Fibroblast of the aortic adventitia (primary cell): ENCODE measurements at regions not wholly inside any gene's neighbourhood (a gene's known extent, or its start where the extent isn't known, plus 50 kb on each side); places are given as distances from the start of the nearest gene placed in this dataset.

Experiments used
- DNase-seq: peaks from one replicate; pipeline ENCODE4 v3.0.0-alpha.2; 2010; ENCODE audit warnings: low read depth
- H3K4me3 ChIP-seq: 2 replicates; pipeline ENCODE4 v1.5.1; 2011; ENCODE audit warnings: low read depth, mild to moderate bottlenecking, control low read depth, low read length, moderate library complexity
- TF ChIP-seq, protein P1 (sequence below): IDR thresholded peaks from 2 replicates; pipeline ENCODE4 v1.5.1; 2011; ENCODE audit warnings: mild to moderate bottlenecking, low read length, control low read depth, inconsistent platforms; ENCODE audit not compliant: insufficient read depth

DNA sequence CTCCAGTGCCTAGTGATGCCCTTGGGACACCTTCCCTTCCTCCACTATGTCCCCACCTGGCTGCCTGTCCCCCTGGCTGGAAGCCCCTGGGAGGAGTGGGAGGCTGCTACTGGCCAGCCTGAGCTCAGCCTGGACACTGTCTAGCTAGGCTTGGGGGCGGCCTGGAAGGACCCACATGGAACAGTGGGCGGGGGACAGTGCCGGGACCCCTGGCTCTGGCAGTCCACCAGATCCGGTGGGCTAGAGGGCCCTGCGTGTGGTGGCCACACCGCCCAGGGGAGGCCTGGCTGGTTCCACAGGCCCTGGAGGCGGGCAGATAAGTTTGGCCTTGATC, 388.0 kb upstream of the TNRC6C start:
- H3K4me3 ChIP-seq, result no peak overlapping the region
- TF ChIP-seq, protein P1, sequence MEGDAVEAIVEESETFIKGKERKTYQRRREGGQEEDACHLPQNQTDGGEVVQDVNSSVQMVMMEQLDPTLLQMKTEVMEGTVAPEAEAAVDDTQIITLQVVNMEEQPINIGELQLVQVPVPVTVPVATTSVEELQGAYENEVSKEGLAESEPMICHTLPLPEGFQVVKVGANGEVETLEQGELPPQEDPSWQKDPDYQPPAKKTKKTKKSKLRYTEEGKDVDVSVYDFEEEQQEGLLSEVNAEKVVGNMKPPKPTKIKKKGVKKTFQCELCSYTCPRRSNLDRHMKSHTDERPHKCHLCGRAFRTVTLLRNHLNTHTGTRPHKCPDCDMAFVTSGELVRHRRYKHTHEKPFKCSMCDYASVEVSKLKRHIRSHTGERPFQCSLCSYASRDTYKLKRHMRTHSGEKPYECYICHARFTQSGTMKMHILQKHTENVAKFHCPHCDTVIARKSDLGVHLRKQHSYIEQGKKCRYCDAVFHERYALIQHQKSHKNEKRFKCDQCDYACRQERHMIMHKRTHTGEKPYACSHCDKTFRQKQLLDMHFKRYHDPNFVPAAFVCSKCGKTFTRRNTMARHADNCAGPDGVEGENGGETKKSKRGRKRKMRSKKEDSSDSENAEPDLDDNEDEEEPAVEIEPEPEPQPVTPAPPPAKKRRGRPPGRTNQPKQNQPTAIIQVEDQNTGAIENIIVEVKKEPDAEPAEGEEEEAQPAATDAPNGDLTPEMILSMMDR, result no peak
- DNase-seq, result no peak

DNA sequence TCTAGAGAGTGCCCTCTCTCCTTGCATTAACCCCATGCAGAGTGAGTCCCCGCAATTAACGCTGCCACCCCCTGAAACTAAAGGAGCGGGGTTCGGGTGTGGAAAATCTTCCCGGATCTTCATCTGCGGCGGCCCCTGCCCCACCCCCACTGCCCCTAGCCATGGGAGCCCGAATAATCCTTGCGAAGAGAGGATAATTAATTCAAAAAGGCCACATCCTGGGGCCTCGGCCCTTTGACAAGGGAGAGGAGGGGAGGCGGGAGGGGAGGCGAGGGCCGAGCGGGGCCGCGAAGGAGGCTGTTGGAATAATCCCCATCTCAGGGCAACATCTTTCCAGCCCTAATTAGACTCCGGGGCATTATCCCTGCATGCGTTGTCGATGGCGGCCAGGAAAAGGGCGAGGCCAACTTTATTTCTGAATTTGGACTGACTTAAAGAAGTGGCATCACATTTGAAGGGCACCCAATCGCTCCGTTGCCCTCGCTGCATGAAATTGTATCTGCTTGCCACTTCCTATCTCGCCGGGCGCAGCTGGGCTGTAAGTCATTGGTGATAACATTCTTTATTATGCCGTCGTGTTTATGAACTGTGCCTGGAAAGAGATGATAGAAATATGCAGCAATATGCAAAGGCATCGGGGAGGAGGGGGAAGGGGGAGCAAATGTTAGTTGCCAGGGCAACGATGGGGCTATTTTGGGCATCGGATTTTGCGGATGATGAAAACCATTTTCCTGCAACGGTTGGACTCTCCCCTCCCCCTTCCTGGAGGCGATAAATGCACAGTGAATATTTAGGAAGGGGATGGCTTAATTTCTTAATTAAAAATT, 387.1 kb upstream of the TNRC6C start:
- peak; percentile 48 for DNase-seq
- peak overlapping the region; percentile 25 for H3K4me3 ChIP-seq
- TF ChIP-seq, protein P1, result no peak

DNA sequence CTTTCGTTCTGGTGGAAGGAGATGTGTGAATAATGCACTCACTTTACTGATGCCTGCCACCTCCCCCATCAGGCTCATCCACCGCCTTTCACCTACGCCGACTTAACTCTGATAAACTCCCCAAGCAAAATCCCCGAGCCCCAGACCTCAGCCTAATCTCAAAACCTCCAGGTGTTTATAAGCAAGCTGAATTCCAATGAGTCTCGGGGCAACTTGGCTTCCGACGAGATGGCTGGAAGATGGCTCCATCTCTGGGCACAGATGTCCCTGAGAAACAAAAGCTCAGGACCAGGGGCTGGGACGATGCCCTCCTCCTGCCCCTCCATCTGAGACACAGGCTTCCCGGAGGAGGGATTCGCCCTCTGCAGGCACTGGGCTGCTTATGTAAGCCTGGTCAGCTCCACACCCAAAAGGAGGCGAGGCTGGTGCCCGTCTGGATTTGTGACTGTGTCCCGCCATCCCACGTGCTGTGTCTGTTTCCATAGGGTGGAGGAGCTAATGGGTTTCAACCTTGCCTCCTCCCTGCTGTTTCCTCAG, 386.4 kb upstream of the TNRC6C start:
- TF ChIP-seq, protein P1, result no peak
- H3K4me3 ChIP-seq, result no peak overlapping the region
- DNase-seq, result no peak

DNA sequence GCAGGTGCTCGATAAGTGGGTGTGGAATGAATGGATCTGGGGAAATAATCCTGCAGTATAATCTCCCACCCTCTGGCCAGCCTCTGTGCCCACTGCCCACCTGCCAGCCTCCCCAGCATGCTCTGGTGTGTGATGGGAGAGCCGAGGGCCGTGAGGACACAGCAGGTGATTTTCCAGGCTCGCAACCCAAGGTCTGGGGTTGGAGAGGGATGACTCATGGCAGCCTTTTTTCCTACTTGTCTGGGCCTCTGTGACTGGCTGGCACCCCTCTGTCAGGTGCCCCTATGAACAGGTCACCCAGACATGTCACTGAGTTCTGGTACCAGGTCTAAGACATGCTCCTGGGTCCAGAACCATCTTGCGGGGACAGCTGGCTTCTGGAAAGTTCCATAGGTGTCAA, 385.7 kb upstream of the TNRC6C start:
- no peak for DNase-seq
- no peak overlapping the region for H3K4me3 ChIP-seq
- TF ChIP-seq, protein P1, result no peak

DNA sequence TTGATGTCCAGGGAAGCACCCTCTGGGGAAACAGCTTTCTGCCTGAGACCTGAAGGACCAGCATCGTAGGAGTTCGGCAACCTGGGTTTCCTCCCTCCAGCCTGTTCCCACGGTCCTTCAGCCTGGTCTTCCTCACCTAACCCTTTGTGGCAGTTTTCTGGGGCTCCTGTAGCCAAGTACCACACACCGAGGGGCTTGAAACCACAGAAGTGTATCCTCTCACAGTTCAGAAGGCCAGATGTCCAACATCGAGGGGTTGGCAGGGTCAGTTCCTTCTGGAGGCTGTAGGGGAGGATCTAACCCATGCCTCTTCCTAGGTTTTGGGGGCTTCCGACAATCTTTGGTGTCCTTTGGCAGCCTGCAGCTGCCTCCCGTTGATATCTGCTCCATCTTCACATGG, 381.0 kb upstream of the TNRC6C start:
- DNase-seq, result no peak
- TF ChIP-seq, protein P1, result no peak
- no peak overlapping the region for H3K4me3 ChIP-seq

DNA sequence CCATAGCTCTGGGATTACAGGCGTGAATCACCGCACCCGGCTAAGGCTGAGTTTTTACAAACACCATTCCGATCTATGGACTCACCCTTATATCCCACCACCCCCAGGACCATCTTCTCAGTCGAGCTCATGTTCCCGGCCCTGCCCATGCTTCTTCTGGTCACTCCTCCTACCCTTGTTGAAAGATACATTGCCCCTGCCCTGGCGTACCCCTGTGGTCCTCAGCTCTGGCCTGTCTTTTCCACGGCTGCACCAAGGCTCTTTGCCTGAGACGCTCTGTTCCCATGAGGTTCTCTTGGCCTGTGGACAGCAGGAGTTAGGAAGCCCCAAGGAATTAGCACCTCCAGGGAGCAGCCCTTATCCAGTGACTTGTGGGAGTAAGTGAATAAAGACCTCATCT, 379.4 kb upstream of the TNRC6C start:
- H3K4me3 ChIP-seq, result no peak overlapping the region
- TF ChIP-seq, protein P1, result no peak
- DNase-seq, result no peak
